B cell (primary cell): ENCODE measurements at regions not wholly inside any gene's neighbourhood (a gene's known extent, or its start where the extent isn't known, plus 50 kb on each side); places are given as distances from the start of the nearest gene placed in this dataset.

Source experiments
- EZH2 ChIP-seq: IDR thresholded peaks from 2 replicates; pipeline ENCODE4 v1.6.1; 2012; ENCODE audit warnings: borderline replicate concordance, low read depth, mild to moderate bottlenecking, moderate library complexity, low read length; ENCODE audit not compliant: insufficient read depth, poor library complexity, severe bottlenecking
- TF ChIP-seq, protein P1 (sequence below): fragments of 200-600 bp; IDR thresholded peaks from one replicate; pipeline ENCODE4 v1.8.0; 2022; ENCODE audit warnings: antibody characterized with exemption, mild to moderate bottlenecking

DNA sequence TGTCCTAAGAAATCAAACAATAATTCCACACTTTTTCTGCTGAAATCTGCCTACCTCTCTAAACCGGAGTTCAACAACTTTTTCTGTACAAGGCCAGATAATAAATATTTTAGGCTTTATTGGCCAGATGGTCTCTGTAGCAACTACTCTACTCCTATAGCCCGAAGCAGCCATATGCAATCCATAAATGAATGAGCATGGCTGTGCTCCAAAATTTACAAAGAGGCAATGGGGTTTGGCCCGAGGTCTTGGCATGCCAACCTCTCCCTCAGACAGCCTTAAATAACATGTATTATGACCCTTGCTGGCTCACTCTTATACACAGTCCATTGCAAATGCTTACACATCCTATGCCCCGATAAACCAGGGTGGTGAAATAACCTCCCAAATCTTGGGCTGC, 98.6 kb upstream of the GPM6A start:
- TF ChIP-seq, protein P1, sequence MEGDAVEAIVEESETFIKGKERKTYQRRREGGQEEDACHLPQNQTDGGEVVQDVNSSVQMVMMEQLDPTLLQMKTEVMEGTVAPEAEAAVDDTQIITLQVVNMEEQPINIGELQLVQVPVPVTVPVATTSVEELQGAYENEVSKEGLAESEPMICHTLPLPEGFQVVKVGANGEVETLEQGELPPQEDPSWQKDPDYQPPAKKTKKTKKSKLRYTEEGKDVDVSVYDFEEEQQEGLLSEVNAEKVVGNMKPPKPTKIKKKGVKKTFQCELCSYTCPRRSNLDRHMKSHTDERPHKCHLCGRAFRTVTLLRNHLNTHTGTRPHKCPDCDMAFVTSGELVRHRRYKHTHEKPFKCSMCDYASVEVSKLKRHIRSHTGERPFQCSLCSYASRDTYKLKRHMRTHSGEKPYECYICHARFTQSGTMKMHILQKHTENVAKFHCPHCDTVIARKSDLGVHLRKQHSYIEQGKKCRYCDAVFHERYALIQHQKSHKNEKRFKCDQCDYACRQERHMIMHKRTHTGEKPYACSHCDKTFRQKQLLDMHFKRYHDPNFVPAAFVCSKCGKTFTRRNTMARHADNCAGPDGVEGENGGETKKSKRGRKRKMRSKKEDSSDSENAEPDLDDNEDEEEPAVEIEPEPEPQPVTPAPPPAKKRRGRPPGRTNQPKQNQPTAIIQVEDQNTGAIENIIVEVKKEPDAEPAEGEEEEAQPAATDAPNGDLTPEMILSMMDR, result no peak
- TF ChIP-seq EZH2, result no peak
